ENCODE measurements at regions not wholly inside any gene's neighbourhood (a gene's known extent, or its start where the extent isn't known, plus 50 kb on each side); places are given as distances from the start of the nearest gene placed in this dataset.

- no peak for ATAC-seq
- no peak for FAIRE-seq
These were observed 443.0 kb downstream of the ACTL7B start for GRCh38 chr9:108412755-108413154.

DNA sequence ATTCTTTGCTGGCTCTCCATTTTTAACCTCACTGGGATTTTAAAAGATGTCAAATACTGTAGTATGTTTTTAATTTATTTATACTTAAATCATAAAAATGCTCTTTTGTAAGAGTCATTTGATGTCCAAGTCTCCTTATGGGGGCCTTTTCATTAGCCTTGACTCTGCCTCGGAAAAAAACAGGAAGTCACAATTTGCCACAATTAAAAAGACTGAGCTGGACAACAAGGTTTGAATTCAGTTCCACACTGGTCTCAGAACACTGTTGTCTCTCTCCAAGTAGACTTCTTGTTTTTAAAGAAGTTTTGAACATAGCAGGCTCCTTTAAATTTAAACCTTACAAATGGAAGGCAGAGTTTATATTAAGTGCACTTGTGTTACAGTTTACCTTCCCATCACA, 444.2 kb downstream of the ACTL7B start:
- Histone ChIP-seq H3K9me3 (ENCODE audit: low read length) (no peaks in the 10 kb centered on the region), H3K36me3 (replicated peaks in 1 of 2; ENCODE audit: control insufficient read depth in 1 of 2, insufficient read depth in 2 of 2, low read length in 2 of 2) (no peaks in the 10 kb centered on the region), H4K20me1 (ENCODE audit: insufficient read depth, low read length) (no peaks in the 10 kb centered on the region), H3K4me1 (ENCODE audit: insufficient read depth, low read length) (peaks cover 5% of the 10 kb centered on the region; the same call in 1 of the 2 replicates), H3K4me3 (replicated peaks in 1 of 3; ENCODE audit: insufficient read depth in 1 of 3, low read depth in 2 of 3, low read length in 3 of 3) (no peak overlapping the region), H3K9ac (ENCODE audit: insufficient read depth, low read depth, low read length) (no peak overlapping the region), H3K79me2 (ENCODE audit: insufficient read depth, low read length) (no peaks in the 10 kb centered on the region), H3K27me3 (ENCODE audit: control insufficient read depth in 1 of 2, insufficient read depth in 2 of 2, low read length in 2 of 2) (no peaks in the 10 kb centered on the region), H3K4me2 (ENCODE audit: low read depth, low read length) (no peak overlapping the region), H3K27ac (ENCODE audit: extremely low read length, insufficient read depth, low read length) (no peak overlapping the region), H2AFZ (ENCODE audit: low read length) (no peak overlapping the region)
- TF ChIP-seq SUZ12 (IDR thresholded peaks at IDR 0.05; ENCODE audit: low read depth, low read length), result no peak
- TF ChIP-seq, protein P1, sequence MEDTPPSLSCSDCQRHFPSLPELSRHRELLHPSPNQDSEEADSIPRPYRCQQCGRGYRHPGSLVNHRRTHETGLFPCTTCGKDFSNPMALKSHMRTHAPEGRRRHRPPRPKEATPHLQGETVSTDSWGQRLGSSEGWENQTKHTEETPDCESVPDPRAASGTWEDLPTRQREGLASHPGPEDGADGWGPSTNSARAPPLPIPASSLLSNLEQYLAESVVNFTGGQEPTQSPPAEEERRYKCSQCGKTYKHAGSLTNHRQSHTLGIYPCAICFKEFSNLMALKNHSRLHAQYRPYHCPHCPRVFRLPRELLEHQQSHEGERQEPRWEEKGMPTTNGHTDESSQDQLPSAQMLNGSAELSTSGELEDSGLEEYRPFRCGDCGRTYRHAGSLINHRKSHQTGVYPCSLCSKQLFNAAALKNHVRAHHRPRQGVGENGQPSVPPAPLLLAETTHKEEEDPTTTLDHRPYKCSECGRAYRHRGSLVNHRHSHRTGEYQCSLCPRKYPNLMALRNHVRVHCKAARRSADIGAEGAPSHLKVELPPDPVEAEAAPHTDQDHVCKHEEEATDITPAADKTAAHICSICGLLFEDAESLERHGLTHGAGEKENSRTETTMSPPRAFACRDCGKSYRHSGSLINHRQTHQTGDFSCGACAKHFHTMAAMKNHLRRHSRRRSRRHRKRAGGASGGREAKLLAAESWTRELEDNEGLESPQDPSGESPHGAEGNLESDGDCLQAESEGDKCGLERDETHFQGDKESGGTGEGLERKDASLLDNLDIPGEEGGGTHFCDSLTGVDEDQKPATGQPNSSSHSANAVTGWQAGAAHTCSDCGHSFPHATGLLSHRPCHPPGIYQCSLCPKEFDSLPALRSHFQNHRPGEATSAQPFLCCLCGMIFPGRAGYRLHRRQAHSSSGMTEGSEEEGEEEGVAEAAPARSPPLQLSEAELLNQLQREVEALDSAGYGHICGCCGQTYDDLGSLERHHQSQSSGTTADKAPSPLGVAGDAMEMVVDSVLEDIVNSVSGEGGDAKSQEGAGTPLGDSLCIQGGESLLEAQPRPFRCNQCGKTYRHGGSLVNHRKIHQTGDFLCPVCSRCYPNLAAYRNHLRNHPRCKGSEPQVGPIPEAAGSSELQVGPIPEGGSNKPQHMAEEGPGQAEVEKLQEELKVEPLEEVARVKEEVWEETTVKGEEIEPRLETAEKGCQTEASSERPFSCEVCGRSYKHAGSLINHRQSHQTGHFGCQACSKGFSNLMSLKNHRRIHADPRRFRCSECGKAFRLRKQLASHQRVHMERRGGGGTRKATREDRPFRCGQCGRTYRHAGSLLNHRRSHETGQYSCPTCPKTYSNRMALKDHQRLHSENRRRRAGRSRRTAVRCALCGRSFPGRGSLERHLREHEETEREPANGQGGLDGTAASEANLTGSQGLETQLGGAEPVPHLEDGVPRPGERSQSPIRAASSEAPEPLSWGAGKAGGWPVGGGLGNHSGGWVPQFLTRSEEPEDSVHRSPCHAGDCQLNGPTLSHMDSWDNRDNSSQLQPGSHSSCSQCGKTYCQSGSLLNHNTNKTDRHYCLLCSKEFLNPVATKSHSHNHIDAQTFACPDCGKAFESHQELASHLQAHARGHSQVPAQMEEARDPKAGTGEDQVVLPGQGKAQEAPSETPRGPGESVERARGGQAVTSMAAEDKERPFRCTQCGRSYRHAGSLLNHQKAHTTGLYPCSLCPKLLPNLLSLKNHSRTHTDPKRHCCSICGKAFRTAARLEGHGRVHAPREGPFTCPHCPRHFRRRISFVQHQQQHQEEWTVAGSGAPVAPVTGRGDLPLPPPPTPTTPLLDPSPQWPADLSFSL (CRISPR knock-in tag; IDR thresholded peaks at IDR 0.05), result no peak
- no peak for TF ChIP-seq FOSL1 (CRISPR knock-in tag; IDR thresholded peaks at IDR 0.05; ENCODE audit: borderline replicate concordance)
- TF ChIP-seq HOMEZ (CRISPR knock-in tag; IDR thresholded peaks at IDR 0.05; ENCODE audit: low read depth), result no peak
- TF ChIP-seq SALL1 (CRISPR knock-in tag; IDR thresholded peaks at IDR 0.05), result no peak
- no peak for TF ChIP-seq RFXAP (CRISPR knock-in tag; IDR thresholded peaks at IDR 0.05; ENCODE audit: borderline replicate concordance)
- no peak for TF ChIP-seq PRMT3 (CRISPR knock-in tag; IDR thresholded peaks at IDR 0.05; ENCODE audit: borderline replicate concordance, low read depth)
- no peak for TF ChIP-seq SMAD1 (CRISPR knock-in tag; IDR thresholded peaks at IDR 0.05; ENCODE audit: borderline replicate concordance, low read depth)
- no peak for TF ChIP-seq MTA1 (CRISPR knock-in tag; IDR thresholded peaks at IDR 0.05; ENCODE audit: borderline replicate concordance)
- TF ChIP-seq PCBP2 (optimal IDR thresholded peaks at IDR 0.05; ENCODE audit: low read depth, low read length, poor library complexity, severe bottlenecking), result no peak
- no peak for DNase-seq (ENCODE audit: low spot score)
- POLR2A ChIA-PET, result no interaction called here
- no peak for ATAC-seq
- intact Hi-C loops (cut with micrococcal nuclease; ENCODE audit: unreplicated experiment) (loop anchor here (10.0 kb wide), 3 partner anchors 263 to 927 kb away; partner anchors contain the start of gene KLF4), in situ Hi-C loops (cut with HindIII; ENCODE audit: extremely low pct_ligation_motif_present, low pct_unique_long_range_greater_than_20kb) (no loop called here)
- BruUV-seq (replicated peaks), result no TSS peak
- CTCF ChIA-PET (ENCODE audit: low intra/inter-chr PET ratio, low total read pairs), result no interaction called here
- FAIRE-seq, result no peak
- WGBS (ENCODE audit: low lambda C conversion rate), result 0% methylated on average over 1 of the region's 1 CpG

More at GRCh38 chr9:108412755-108413154, 443.0 kb downstream of the ACTL7B start:
- no peak overlapping the region for H3K4me3 ChIP-seq (replicated peaks in 1 of 3; ENCODE audit: insufficient read depth in 1 of 3, low read depth in 2 of 3, low read length in 3 of 3)
- intact Hi-C loops (cut with micrococcal nuclease; ENCODE audit: unreplicated experiment), result loop anchor here (10.0 kb wide), 3 partner anchors 262 to 928 kb away; partner anchors contain the start of gene KLF4
- H3K36me3 ChIP-seq (replicated peaks in 1 of 2; ENCODE audit: control insufficient read depth in 1 of 2, insufficient read depth in 2 of 2, low read length in 2 of 2), result no peaks in the 10 kb centered on the region
- peaks cover 5% of the 10 kb centered on the region; the same call in 1 of the 2 replicates for H3K4me1 ChIP-seq (ENCODE audit: insufficient read depth, low read length)
- POLR2A ChIA-PET, result no interaction called here
- no peaks in the 10 kb centered on the region for H4K20me1 ChIP-seq (ENCODE audit: insufficient read depth, low read length)
- no peak for TF ChIP-seq FLYWCH1 (CRISPR knock-in tag; IDR thresholded peaks at IDR 0.05)
- no peak for TF ChIP-seq NFIC (IDR thresholded peaks at IDR 0.05; ENCODE audit: low read length)
- peak; percentile 99 for TF ChIP-seq ZNF343 (CRISPR knock-in tag; IDR thresholded peaks at IDR 0.05)
- CTCF ChIA-PET (ENCODE audit: low intra/inter-chr PET ratio, low total read pairs), result no interaction called here
- no peak overlapping the region for H3K27ac ChIP-seq (ENCODE audit: extremely low read length, insufficient read depth, low read length)
- H3K4me2 ChIP-seq (ENCODE audit: low read depth, low read length), result no peak overlapping the region
- DNase-seq (ENCODE audit: low spot score), result no peak
- no peaks in the 10 kb centered on the region for H3K79me2 ChIP-seq (ENCODE audit: insufficient read depth, low read length)
- no peak overlapping the region for H3K9ac ChIP-seq (ENCODE audit: insufficient read depth, low read depth, low read length)
- in situ Hi-C loops (cut with HindIII; ENCODE audit: extremely low pct_ligation_motif_present, low pct_unique_long_range_greater_than_20kb), result no loop called here
- H3K27me3 ChIP-seq (ENCODE audit: control insufficient read depth in 1 of 2, insufficient read depth in 2 of 2, low read length in 2 of 2), result no peaks in the 10 kb centered on the region
- no peaks in the 10 kb centered on the region for H3K9me3 ChIP-seq (ENCODE audit: low read length)
- no TSS peak for BruUV-seq (replicated peaks)
- 18% methylated on average over 4 of the region's 4 CpGs for WGBS (ENCODE audit: low lambda C conversion rate)
- no peak overlapping the region for H2AFZ ChIP-seq (ENCODE audit: low read length)

All from HepG2 (cell line).